Spleen (tissue), 7 donors: ENCODE measurements at regions not wholly inside any gene's neighbourhood (a gene's known extent, or its start where the extent isn't known, plus 50 kb on each side); places are given as distances from the start of the nearest gene placed in this dataset.

Experiments
- CTCF ChIP-seq, 11 experiments: fragments of 200-600 bp in 7 of 11; fragments of 450-650 bp in 4 of 11; sonication (generic) in 4 of 11; IDR thresholded peaks in 8 of 11; conservative IDR thresholded peaks in 3 of 11; 1 replicate in 7 of 11; 2 replicates in 4 of 11; pipeline versions ENCODE4 v1.4.0 to v1.8.0; 2016 to 2021; ENCODE audit warnings: antibody characterized with exemption in 11 of 11, inconsistent platforms in 4 of 11, mild to moderate bottlenecking in 1 of 11
- POLR2A ChIP-seq, 3 donors: fragments of 450-650 bp; IDR thresholded peaks; one replicate each; pipeline ENCODE4 v1.5.1; 2017; ENCODE audit warnings: antibody characterized with exemption in 3 of 3, mild to moderate bottlenecking in 1 of 3
- POLR2AphosphoS5 ChIP-seq, 3 donors: sonication (generic); formaldehyde crosslinking; IDR thresholded peaks; one replicate each; pipeline ENCODE4 v1.5.1; 2017; ENCODE audit warnings: antibody characterized with exemption in 3 of 3
- donor health status: DM: no; HTN: no; CAD: no; lungs with moderate emphysema.
- donor health status: DM: no; HTN: no; CAD: no.
- donor health status: DM: no; HTN: no; CAD: no.

- no peak for TF ChIP-seq CTCF (IDR thresholded peaks at IDR 0.05 in 8 of 11, conservative IDR thresholded peaks at IDR 0.05 in 3 of 11)
- TF ChIP-seq POLR2AphosphoS5 (IDR thresholded peaks at IDR 0.05), result no peak
- no peak for TF ChIP-seq POLR2A (IDR thresholded peaks at IDR 0.05)
Measured at GRCh38 chr7:45267262-45267661, 109.7 kb downstream of the RAMP3 start.
